PC-3 (cell line): ENCODE measurements at regions not wholly inside any gene's neighbourhood (a gene's known extent, or its start where the extent isn't known, plus 50 kb on each side); places are given as distances from the start of the nearest gene placed in this dataset.

ENCODE experiments used
- ATAC-seq: fragments of 200-7000 bp; cut with Tn5 transposase; 2 replicates; pipeline ENCODE4 v1.9.1; 2020; ENCODE audit warnings: mild to moderate bottlenecking, moderate library complexity
- BruUV-seq: library from RNA; stranded (reverse); fragments of 400-500 nt; replicated peaks from 2 replicates; lab custom pipeline; 2021; lab: Mats Ljungman, UMichigan
- CTCF ChIA-PET: fragments of 300-600 bp; sonication (Branson Sonifier 250); formaldehyde crosslinking; loops from one replicate; lab custom pipeline; 2022; ENCODE audit warnings: antibody characterized with exemption; lab: Charles Lee
- POLR2A ChIA-PET: fragments of 300-600 bp; sonication (Branson Sonifier 250); formaldehyde crosslinking; loops from one replicate; lab custom pipeline; 2022; ENCODE audit warnings: antibody characterized with exemption; ENCODE audit not compliant: unreplicated experiment; lab: Charles Lee
- DNase-seq: peaks from one replicate; pipeline ENCODE4 v3.0.0-alpha.2; 2015
- H2AFZ ChIP-seq: fragments of 300-600 bp; sonication (generic); 2 replicates; pipeline ENCODE4 v1.6.0; 2016; ENCODE audit warnings: antibody characterized with exemption, low read length
- H3F3A ChIP-seq: fragments of 300-600 bp; sonication (generic); one replicate; pipeline ENCODE4 v1.6.0; 2017; ENCODE audit warnings: antibody characterized with exemption, low read length, control low read depth, mild to moderate bottlenecking; ENCODE audit not compliant: unreplicated experiment
- H3K27ac ChIP-seq: fragments of 300-600 bp; sonication (generic); 2 replicates; pipeline ENCODE4 v1.5.1; 2016; ENCODE audit warnings: mild to moderate bottlenecking, low read length
- H3K27me3 ChIP-seq: fragments of 300-600 bp; sonication (generic); 2 replicates; pipeline ENCODE4 v1.6.1; 2016; ENCODE audit warnings: low read length, mixed read lengths
- H3K36me3 ChIP-seq: fragments of 300-600 bp; sonication (generic); 2 replicates; pipeline ENCODE4 v1.6.1; 2016; ENCODE audit warnings: low read depth, mixed run types, low read length, mixed read lengths
- H3K4me1 ChIP-seq: fragments of 300-600 bp; sonication (generic); 2 replicates; pipeline ENCODE4 v1.5.1; 2016; ENCODE audit warnings: low read length; ENCODE audit not compliant: insufficient read depth
- H3K4me2 ChIP-seq: fragments of 300-600 bp; sonication (generic); 2 replicates; pipeline ENCODE4 v1.6.0; 2016; ENCODE audit warnings: low read length
- H3K4me3 ChIP-seq: fragments of 300-600 bp; sonication (generic); 2 replicates; pipeline ENCODE4 v1.5.1; 2016; ENCODE audit warnings: mild to moderate bottlenecking, low read length, mixed read lengths
- H3K79me2 ChIP-seq: fragments of 300-600 bp; sonication (generic); 2 replicates; pipeline ENCODE4 v1.6.1; 2017; ENCODE audit warnings: low read length, mixed read lengths
- H3K9ac ChIP-seq: fragments of 300-600 bp; sonication (generic); 2 replicates; pipeline ENCODE4 v1.6.0; 2016; ENCODE audit warnings: mild to moderate bottlenecking, low read length
- H3K9me2 ChIP-seq: fragments of 300-600 bp; sonication (generic); replicated peaks from 2 replicates; pipeline ENCODE4 v1.6.1; 2016; ENCODE audit warnings: mixed run types, low read length, mixed read lengths
- H3K9me3 ChIP-seq: fragments of 300-600 bp; sonication (generic); 2 replicates; pipeline ENCODE4 v1.6.1; 2016; ENCODE audit warnings: low read length, mixed read lengths
- H4K20me1 ChIP-seq: fragments of 300-600 bp; sonication (generic); 2 replicates; pipeline ENCODE4 v1.6.1; 2016; ENCODE audit warnings: low read length, mixed read lengths
- EZH2 ChIP-seq: fragments of 300-600 bp; sonication (generic); IDR thresholded peaks from one replicate; pipeline ENCODE4 v1.6.1; 2017; ENCODE audit warnings: antibody characterized with exemption, mild to moderate bottlenecking, low read length; ENCODE audit not compliant: unreplicated experiment
- EZH2phosphoT487 ChIP-seq: fragments of 300-600 bp; sonication (generic); IDR thresholded peaks from 2 replicates; pipeline ENCODE4 v1.6.1; 2018; ENCODE audit warnings: mild to moderate bottlenecking, antibody characterized with exemption, low read length, borderline replicate concordance
- intact Hi-C: fragments of 100-400 bp; cut with micrococcal nuclease; formaldehyde crosslinking; loops from 2 replicates; pipeline ENCODE4 v1.9.0; 2023
- TF ChIP-seq, protein P1 (sequence below): fragments of 300-600 bp; sonication (generic); conservative IDR thresholded peaks from 2 replicates; pipeline ENCODE4 v1.5.1; 2017; ENCODE audit warnings: antibody characterized with exemption, low read depth, mild to moderate bottlenecking, low read length

DNA sequence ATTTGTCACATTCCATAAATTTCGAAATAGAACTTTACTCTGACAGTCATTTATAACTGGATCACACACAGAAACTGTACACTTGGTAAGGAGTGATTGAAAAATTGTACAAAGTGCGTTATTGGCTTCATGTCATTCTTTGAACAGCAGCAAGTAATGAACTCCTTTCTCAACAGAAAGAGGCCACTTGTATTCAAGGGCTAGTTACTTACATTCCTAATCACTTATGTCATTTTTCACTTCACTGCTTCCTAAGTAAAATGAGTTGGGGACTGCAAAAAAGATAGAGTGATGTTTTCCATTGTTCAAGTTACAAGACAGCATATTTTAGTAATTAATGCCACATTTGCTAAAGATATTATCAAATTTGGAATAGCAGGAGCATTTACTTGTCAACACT is 893.2 kb downstream of the DTWD2 start:
- Histone ChIP-seq H3K9ac (no peak overlapping the region), H3K9me3 (no peaks in the 10 kb centered on the region), H3K4me3 (no peak overlapping the region), H3F3A (no peaks in the 10 kb centered on the region), H3K4me1 (no peaks in the 10 kb centered on the region), H4K20me1 (no peaks in the 10 kb centered on the region), H3K36me3 (no peaks in the 10 kb centered on the region), H3K4me2 (no peak overlapping the region), H2AFZ (no peak overlapping the region), H3K9me2 (no peaks in the 10 kb centered on the region), H3K27ac (no peak overlapping the region), H3K27me3 (no peaks in the 10 kb centered on the region), H3K79me2 (no peaks in the 10 kb centered on the region)
- ChIA-PET POLR2A (no interaction called here), CTCF (no interaction called here)
- DNase-seq (no peak), ATAC-seq (no peak)
- BruUV-seq, result no TSS peak
- TF ChIP-seq, protein P1, sequence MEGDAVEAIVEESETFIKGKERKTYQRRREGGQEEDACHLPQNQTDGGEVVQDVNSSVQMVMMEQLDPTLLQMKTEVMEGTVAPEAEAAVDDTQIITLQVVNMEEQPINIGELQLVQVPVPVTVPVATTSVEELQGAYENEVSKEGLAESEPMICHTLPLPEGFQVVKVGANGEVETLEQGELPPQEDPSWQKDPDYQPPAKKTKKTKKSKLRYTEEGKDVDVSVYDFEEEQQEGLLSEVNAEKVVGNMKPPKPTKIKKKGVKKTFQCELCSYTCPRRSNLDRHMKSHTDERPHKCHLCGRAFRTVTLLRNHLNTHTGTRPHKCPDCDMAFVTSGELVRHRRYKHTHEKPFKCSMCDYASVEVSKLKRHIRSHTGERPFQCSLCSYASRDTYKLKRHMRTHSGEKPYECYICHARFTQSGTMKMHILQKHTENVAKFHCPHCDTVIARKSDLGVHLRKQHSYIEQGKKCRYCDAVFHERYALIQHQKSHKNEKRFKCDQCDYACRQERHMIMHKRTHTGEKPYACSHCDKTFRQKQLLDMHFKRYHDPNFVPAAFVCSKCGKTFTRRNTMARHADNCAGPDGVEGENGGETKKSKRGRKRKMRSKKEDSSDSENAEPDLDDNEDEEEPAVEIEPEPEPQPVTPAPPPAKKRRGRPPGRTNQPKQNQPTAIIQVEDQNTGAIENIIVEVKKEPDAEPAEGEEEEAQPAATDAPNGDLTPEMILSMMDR, result no peak
- TF ChIP-seq EZH2phosphoT487 (no peak), EZH2 (no peak)
- intact Hi-C loops, result no loop called here

DNA sequence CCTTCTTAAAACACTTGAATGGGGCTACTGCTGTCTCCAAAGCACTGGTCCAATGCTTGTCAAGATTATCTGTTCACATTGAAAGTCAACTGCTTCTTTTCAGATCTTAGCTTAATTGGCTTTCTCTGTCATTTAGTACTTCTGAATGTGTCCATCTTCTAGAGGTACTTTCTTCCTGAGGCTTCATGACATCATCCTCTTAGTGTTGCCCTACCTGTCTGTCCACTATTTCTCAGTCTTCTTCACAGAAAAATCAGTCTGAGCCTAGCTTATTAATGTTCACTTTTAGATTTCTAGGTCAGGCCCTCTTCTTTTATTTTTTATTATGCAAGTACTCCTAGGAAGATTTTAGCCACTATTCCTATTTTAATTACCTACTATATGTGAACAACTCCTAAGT is 899.9 kb downstream of the DTWD2 start:
- DNase-seq (no peak), ATAC-seq (no peak)
- intact Hi-C loops, result no loop called here
- no peak overlapping the region for H3K9ac ChIP-seq
- H3K27ac ChIP-seq, result no peak overlapping the region
- H4K20me1 ChIP-seq, result no peaks in the 10 kb centered on the region
- no peak overlapping the region for H3K4me3 ChIP-seq
- no peaks in the 10 kb centered on the region for H3K79me2 ChIP-seq
- no peaks in the 10 kb centered on the region for H3K36me3 ChIP-seq
- no peaks in the 10 kb centered on the region for H3K4me1 ChIP-seq
- CTCF ChIA-PET, result no interaction called here
- no peaks in the 10 kb centered on the region for H3K27me3 ChIP-seq
- no peak overlapping the region for H2AFZ ChIP-seq
- BruUV-seq, result no TSS peak
- no peaks in the 10 kb centered on the region for H3K9me3 ChIP-seq
- TF ChIP-seq EZH2, result no peak
- no peak for TF ChIP-seq EZH2phosphoT487
- TF ChIP-seq, protein P1, result no peak
- H3F3A ChIP-seq, result no peaks in the 10 kb centered on the region
- no peak overlapping the region for H3K4me2 ChIP-seq
- H3K9me2 ChIP-seq, result no peaks in the 10 kb centered on the region
- POLR2A ChIA-PET, result no interaction called here

DNA sequence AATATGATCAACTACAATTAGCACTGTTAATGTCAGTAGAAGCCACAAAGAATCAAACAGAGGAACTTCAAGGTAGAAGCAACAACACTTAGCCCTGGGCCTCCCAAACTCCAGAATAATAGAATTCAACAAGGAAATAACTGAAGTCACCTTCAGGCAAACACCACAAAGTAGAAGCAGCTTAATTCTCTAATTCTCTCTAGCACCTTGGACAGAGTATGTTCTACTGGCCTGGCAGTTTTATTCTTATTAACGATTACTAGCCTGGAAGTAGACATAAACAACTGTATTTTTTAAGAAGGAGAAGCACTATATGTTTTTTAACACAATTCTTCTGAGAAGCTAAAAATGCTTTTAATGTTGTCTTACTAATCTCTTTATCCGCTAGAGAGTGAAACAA is 911.9 kb downstream of the DTWD2 start:
- Histone ChIP-seq H3F3A (no peaks in the 10 kb centered on the region), H3K79me2 (no peaks in the 10 kb centered on the region), H3K9me2 (no peaks in the 10 kb centered on the region), H3K4me3 (no peak overlapping the region), H3K4me1 (no peaks in the 10 kb centered on the region), H3K9ac (no peak overlapping the region), H3K9me3 (0 out of 2 replicates have a peak, but pooled peaks cover under 1% of the 10 kb centered on the region), H3K36me3 (no peaks in the 10 kb centered on the region), H3K27ac (no peak overlapping the region), H2AFZ (no peak overlapping the region), H3K4me2 (no peak overlapping the region), H4K20me1 (no peaks in the 10 kb centered on the region), H3K27me3 (no peaks in the 10 kb centered on the region)
- no peak for ATAC-seq
- POLR2A ChIA-PET, result no interaction called here
- TF ChIP-seq EZH2phosphoT487 (no peak), EZH2 (no peak)
- TF ChIP-seq, protein P1, result no peak
- no TSS peak for BruUV-seq
- CTCF ChIA-PET, result no interaction called here
- no peak for DNase-seq
- intact Hi-C loops, result no loop called here
